ENCODE measurements at regions not wholly inside any gene's neighbourhood (a gene's known extent, or its start where the extent isn't known, plus 50 kb on each side); places are given as distances from the start of the nearest gene placed in this dataset.

DNA sequence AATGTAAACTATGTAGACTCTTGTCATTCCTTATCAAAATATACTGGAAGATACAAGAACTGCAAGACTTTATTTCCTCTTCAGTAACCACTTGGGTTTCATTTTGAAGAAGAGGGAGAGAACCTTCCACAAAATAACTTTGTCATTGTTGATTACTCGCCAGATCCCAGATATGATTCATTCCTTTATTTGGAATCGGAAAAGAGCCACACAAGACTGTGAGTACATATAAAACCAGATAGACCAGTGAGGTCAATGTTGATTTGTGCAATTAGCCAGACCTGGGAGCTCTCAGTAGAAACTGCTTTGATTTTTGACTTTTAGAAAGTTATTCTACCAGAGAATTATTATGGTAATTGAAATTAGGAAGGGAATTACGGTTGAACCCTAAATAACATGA is 146.1 kb downstream of the TMEM167A start:
- Histone ChIP-seq H3K27me3 (no peaks in the 10 kb centered on the region), H3K4me1 (no peaks in the 10 kb centered on the region), H2AFZ (replicated peaks) (no peak overlapping the region), H4K20me1 (ENCODE audit: low read depth) (no peaks in the 10 kb centered on the region), H3K4me2 (no peak overlapping the region), H3K36me3 (no peaks in the 10 kb centered on the region), H3K79me2 (ENCODE audit: low read depth) (no peaks in the 10 kb centered on the region), H3K27ac (no peak overlapping the region), H3F3A (ENCODE audit: low read depth) (no peaks in the 10 kb centered on the region), H3K9me3 (ENCODE audit: low read depth) (no peaks in the 10 kb centered on the region), H3K4me3 (no peak overlapping the region), H3K9ac (no peak overlapping the region)
- no peak overlapping the region for H3K4me3 Mint-ChIP-seq
- H3K36me3 Mint-ChIP-seq = no peaks in the 10 kb centered on the region
- TF ChIP-seq, protein P1, sequence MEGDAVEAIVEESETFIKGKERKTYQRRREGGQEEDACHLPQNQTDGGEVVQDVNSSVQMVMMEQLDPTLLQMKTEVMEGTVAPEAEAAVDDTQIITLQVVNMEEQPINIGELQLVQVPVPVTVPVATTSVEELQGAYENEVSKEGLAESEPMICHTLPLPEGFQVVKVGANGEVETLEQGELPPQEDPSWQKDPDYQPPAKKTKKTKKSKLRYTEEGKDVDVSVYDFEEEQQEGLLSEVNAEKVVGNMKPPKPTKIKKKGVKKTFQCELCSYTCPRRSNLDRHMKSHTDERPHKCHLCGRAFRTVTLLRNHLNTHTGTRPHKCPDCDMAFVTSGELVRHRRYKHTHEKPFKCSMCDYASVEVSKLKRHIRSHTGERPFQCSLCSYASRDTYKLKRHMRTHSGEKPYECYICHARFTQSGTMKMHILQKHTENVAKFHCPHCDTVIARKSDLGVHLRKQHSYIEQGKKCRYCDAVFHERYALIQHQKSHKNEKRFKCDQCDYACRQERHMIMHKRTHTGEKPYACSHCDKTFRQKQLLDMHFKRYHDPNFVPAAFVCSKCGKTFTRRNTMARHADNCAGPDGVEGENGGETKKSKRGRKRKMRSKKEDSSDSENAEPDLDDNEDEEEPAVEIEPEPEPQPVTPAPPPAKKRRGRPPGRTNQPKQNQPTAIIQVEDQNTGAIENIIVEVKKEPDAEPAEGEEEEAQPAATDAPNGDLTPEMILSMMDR (IDR thresholded peaks at IDR 0.05) = no peak
- no peak for TF ChIP-seq EZH2 (IDR thresholded peaks at IDR 0.05)
- TF ChIP-seq EZH2phosphoT487 (IDR thresholded peaks at IDR 0.05) = no peak
- no peak for DNase-seq (ENCODE audit: low spot score)
- H3K27ac Mint-ChIP-seq = no peak overlapping the region
- peaks cover 3% of the 10 kb centered on the region for H3K4me1 Mint-ChIP-seq
- peaks cover 2% of the 10 kb centered on the region for H3K27me3 Mint-ChIP-seq (ENCODE audit: insufficient read depth, low read depth)
- peaks cover 4% of the 10 kb centered on the region for H3K9me3 Mint-ChIP-seq

GRCh38 chr5:82925061-82925411 is 152.2 kb downstream of the TMEM167A start:
- Histone ChIP-seq H3K9me3 (ENCODE audit: low read depth) (no peaks in the 10 kb centered on the region), H3K79me2 (ENCODE audit: low read depth) (no peaks in the 10 kb centered on the region), H3K27ac (no peak overlapping the region), H3K27me3 (no peaks in the 10 kb centered on the region), H3K4me1 (peaks cover 21% of the 10 kb centered on the region), H3K9ac (no peak overlapping the region), H3K4me2 (no peak overlapping the region), H2AFZ (replicated peaks) (peak overlapping the region; percentile 41), H4K20me1 (ENCODE audit: low read depth) (no peaks in the 10 kb centered on the region), H3K36me3 (no peaks in the 10 kb centered on the region), H3F3A (ENCODE audit: low read depth) (peaks cover 7% of the 10 kb centered on the region), H3K4me3 (no peak overlapping the region)
- no peaks in the 10 kb centered on the region for H3K36me3 Mint-ChIP-seq
- no peaks in the 10 kb centered on the region for H3K9me3 Mint-ChIP-seq
- H3K4me3 Mint-ChIP-seq = no peak overlapping the region
- DNase-seq (ENCODE audit: low spot score) = no peak
- no peaks in the 10 kb centered on the region for H3K27me3 Mint-ChIP-seq (ENCODE audit: insufficient read depth, low read depth)
- no peak overlapping the region for H3K27ac Mint-ChIP-seq
- peaks cover 17% of the 10 kb centered on the region for H3K4me1 Mint-ChIP-seq
- TF ChIP-seq EZH2 (IDR thresholded peaks at IDR 0.05) = no peak
- TF ChIP-seq, protein P1 (IDR thresholded peaks at IDR 0.05) = no peak
- no peak for TF ChIP-seq EZH2phosphoT487 (IDR thresholded peaks at IDR 0.05)

GRCh38 chr5:82924226-82925060 is 152.8 kb downstream of the TMEM167A start:
- peaks cover 21% of the 10 kb centered on the region for H3K4me1 ChIP-seq
- TF ChIP-seq, protein P1 (IDR thresholded peaks at IDR 0.05) = no peak
- no peak for TF ChIP-seq EZH2phosphoT487 (IDR thresholded peaks at IDR 0.05)
- no peak for TF ChIP-seq EZH2 (IDR thresholded peaks at IDR 0.05)
- no peak overlapping the region for H3K27ac ChIP-seq
- no peaks in the 10 kb centered on the region for H3K9me3 ChIP-seq (ENCODE audit: low read depth)
- H3K79me2 ChIP-seq (ENCODE audit: low read depth) = no peaks in the 10 kb centered on the region
- H2AFZ ChIP-seq (replicated peaks) = peak overlapping the region; percentile 41
- no peak overlapping the region for H3K4me2 ChIP-seq
- H3K9ac ChIP-seq = no peak overlapping the region
- H3K27me3 ChIP-seq = no peaks in the 10 kb centered on the region
- H3K4me3 ChIP-seq = no peak overlapping the region
- no peaks in the 10 kb centered on the region for H3K36me3 Mint-ChIP-seq
- no peaks in the 10 kb centered on the region for H3K9me3 Mint-ChIP-seq
- H3K27me3 Mint-ChIP-seq (ENCODE audit: insufficient read depth, low read depth) = no peaks in the 10 kb centered on the region
- no peak overlapping the region for H3K27ac Mint-ChIP-seq
- H3K36me3 ChIP-seq = no peaks in the 10 kb centered on the region
- peaks cover 7% of the 10 kb centered on the region for H3F3A ChIP-seq (ENCODE audit: low read depth)
- no peaks in the 10 kb centered on the region for H4K20me1 ChIP-seq (ENCODE audit: low read depth)
- no peak overlapping the region for H3K4me3 Mint-ChIP-seq
- no peak for DNase-seq (ENCODE audit: low spot score)
- H3K4me1 Mint-ChIP-seq = peaks cover 17% of the 10 kb centered on the region
